GM12865 (cell line): ENCODE measurements at regions not wholly inside any gene's neighbourhood (a gene's known extent, or its start where the extent isn't known, plus 50 kb on each side); places are given as distances from the start of the nearest gene placed in this dataset.

Experiments used
- DNase-seq: peaks from one replicate; pipeline ENCODE4 v3.0.0; 2010; ENCODE audit warnings: low read depth
- H3K4me3 ChIP-seq: 2 replicates; pipeline ENCODE4 v1.5.1; 2011; ENCODE audit warnings: mild to moderate bottlenecking, low read depth, low read length, control low read depth
- CTCF ChIP-seq: IDR thresholded peaks from 2 replicates; pipeline ENCODE4 v1.5.1; 2011; ENCODE audit warnings: low read length, control low read depth, low read depth, inconsistent platforms; ENCODE audit not compliant: insufficient read depth; ENCODE audit errors: missing control alignments

- DNase-seq: no peak
- no peak overlapping the region for H3K4me3 ChIP-seq
- TF ChIP-seq CTCF: no peak
Measured at GRCh38 chr13:57932061-57932460, 300.5 kb downstream of the PCDH17 start.

- no peak for DNase-seq
- H3K4me3 ChIP-seq: no peak overlapping the region
- TF ChIP-seq CTCF: no peak
Measured at GRCh38 chr13:57933606-57934005, 302.1 kb downstream of the PCDH17 start.

- H3K4me3 ChIP-seq: no peak overlapping the region
- no peak for TF ChIP-seq CTCF
- DNase-seq: no peak
Measured at GRCh38 chr13:57935965-57936364, 304.4 kb downstream of the PCDH17 start.

GRCh38 chr13:57946361-57946760 lies 314.8 kb downstream of the PCDH17 start:
- no peak for TF ChIP-seq CTCF
- peak; percentile 52 for DNase-seq

GRCh38 chr13:57948884-57949283 lies 317.3 kb downstream of the PCDH17 start:
- no peak overlapping the region for H3K4me3 ChIP-seq
- TF ChIP-seq CTCF: no peak
- no peak for DNase-seq

More at GRCh38 chr13:57946361-57946760, 314.8 kb downstream of the PCDH17 start:
- H3K4me3 ChIP-seq: peak overlapping the region; percentile 26; the same call in 1 of the 2 replicates

- TF ChIP-seq CTCF: no peak
- no peak for DNase-seq
- no peak overlapping the region for H3K4me3 ChIP-seq
Measured at GRCh38 chr13:57969951-57970350, 338.4 kb downstream of the PCDH17 start.

GRCh38 chr13:57970404-57970803 lies 338.9 kb downstream of the PCDH17 start:
- no peak for DNase-seq
- TF ChIP-seq CTCF: no peak
- H3K4me3 ChIP-seq: no peak overlapping the region
